ENCODE measurements at regions not wholly inside any gene's neighbourhood (a gene's known extent, or its start where the extent isn't known, plus 50 kb on each side); places are given as distances from the start of the nearest gene placed in this dataset.

DNA sequence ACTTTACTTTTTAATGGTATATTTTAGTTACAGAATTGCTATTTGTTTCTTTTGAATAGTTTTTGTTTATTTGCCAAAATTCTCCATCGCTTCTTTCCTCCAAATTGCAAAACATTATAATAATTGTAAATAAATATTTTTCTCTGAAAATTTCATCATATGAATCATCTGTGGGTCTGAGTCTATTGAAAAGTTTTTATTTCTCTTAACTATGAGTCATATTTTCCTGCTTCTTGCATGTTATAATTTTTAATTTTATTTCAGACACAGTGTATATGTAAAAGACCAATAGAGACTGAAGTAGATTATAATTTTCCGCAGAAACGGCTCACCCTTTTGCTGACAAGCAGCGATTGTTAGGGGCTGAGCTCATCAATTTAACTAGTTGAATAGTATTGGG lies 279.1 kb upstream of the IL12B start:
- TF ChIP-seq POLR2A (IDR thresholded peaks at IDR 0.05; ENCODE audit: low read depth, low read length) (no peak), POLR2AphosphoS5 (IDR thresholded peaks at IDR 0.05; ENCODE audit: low read depth, low read length) (no peak), TAF1 (IDR thresholded peaks at IDR 0.05; ENCODE audit: low read depth, low read length) (no peak)
